ENCODE measurements at regions not wholly inside any gene's neighbourhood (a gene's known extent, or its start where the extent isn't known, plus 50 kb on each side); places are given as distances from the start of the nearest gene placed in this dataset.

DNA sequence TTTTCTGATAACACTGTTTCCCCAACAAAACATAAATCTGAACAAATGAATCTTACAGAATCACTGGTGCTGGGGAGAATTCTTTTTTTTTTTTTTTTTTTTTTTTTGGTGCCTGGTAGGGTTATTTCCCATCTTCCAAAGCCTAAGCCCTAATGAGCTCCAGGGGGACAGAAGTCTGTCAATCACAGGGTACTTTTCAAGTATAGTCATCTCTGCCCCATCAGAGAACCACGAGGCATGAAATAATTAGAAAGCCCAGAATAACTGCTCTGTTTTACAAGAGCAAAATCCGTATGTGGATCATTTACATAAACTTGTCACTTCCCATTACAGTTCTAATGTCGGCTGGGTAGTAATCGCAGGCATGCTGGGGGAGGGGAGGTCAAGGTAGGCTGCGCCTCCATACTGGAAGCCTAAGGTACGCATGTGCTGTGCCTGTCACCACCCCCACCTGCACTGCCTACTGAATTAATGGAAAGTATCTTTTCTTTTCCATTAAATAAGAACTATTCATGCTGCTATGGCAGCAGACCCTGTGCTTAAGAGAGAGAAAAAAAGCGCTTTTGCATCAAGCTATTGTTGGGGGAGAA, 164.7 kb upstream of the LEF1 start:
- H3K9me3 ChIP-seq: no peaks in the 10 kb centered on the region
- H3K4me1 ChIP-seq: peaks cover 0 to 5% of the 10 kb centered on the region in 2 donors
- no peaks in the 10 kb centered on the region for H3K27me3 ChIP-seq
- no peak overlapping the region for H3K27ac ChIP-seq
- DNase-seq (ENCODE audit: low spot score): no peak
- H3K36me3 ChIP-seq: no peaks in the 10 kb centered on the region
- no peak overlapping the region for H3K4me3 ChIP-seq
- TF ChIP-seq, protein P1, sequence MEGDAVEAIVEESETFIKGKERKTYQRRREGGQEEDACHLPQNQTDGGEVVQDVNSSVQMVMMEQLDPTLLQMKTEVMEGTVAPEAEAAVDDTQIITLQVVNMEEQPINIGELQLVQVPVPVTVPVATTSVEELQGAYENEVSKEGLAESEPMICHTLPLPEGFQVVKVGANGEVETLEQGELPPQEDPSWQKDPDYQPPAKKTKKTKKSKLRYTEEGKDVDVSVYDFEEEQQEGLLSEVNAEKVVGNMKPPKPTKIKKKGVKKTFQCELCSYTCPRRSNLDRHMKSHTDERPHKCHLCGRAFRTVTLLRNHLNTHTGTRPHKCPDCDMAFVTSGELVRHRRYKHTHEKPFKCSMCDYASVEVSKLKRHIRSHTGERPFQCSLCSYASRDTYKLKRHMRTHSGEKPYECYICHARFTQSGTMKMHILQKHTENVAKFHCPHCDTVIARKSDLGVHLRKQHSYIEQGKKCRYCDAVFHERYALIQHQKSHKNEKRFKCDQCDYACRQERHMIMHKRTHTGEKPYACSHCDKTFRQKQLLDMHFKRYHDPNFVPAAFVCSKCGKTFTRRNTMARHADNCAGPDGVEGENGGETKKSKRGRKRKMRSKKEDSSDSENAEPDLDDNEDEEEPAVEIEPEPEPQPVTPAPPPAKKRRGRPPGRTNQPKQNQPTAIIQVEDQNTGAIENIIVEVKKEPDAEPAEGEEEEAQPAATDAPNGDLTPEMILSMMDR (IDR thresholded peaks at IDR 0.05): no peak

DNA sequence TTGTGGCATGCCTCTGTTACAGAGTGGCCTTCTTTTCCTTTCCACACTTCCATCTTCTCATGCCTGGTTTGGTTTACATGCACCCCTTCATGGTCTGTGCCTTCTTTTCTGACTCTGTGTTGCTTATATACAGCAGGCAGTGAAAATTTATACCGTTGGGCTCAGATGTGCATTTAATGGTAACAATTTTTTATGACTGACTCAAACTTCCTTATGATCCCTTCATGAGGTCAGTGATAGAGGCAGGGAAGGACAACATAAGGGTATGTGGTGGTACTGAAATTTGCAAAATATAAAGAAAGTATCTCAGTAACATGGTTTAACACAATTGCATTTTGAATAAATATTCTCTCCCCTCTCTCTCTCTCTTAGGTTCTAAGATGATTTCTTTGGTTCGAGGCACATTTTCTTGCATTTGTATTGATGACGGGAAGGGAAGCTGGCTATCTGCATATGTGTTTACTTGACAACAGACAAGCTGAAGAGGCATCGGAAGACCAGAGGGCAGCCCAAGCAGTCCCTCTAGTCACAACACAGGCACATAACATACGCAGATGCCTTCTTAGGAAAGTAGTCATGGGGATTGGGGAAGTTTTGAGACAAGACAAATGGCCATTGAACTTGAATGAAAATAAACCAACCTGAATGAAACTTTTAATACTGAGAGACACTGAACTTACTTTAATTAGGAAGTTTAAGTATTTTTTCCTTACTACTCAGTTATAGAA, 163.3 kb upstream of the LEF1 start:
- TF ChIP-seq, protein P1 (IDR thresholded peaks at IDR 0.05): no peak
- H3K9me3 ChIP-seq: no peaks in the 10 kb centered on the region
- H3K27ac ChIP-seq: no peak overlapping the region
- no peak overlapping the region for H3K4me3 ChIP-seq
- DNase-seq (ENCODE audit: low spot score): no peak
- H3K36me3 ChIP-seq: no peaks in the 10 kb centered on the region
- no peaks in the 10 kb centered on the region for H3K4me1 ChIP-seq
- H3K27me3 ChIP-seq: no peaks in the 10 kb centered on the region

DNA sequence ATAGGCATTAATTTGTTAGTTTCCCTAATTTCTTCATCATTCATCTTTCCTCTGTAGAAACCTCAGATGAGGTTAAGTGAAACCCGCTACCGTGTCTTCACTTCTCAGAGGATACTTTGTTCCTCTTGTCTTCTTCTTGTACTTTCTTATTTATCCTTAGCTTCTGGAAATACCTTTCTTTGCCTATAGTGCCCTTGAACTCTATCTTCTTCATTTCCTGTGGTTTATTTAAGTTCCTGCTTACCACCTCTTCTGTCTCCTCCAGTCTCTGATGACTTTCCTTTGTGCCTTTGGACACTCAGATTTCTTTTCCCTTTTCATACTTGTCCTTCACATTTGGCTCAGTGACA, 159.6 kb upstream of the LEF1 start:
- TF ChIP-seq, protein P1 (IDR thresholded peaks at IDR 0.05): no peak
- Histone ChIP-seq H3K27ac (no peak overlapping the region), H3K27me3 (no peaks in the 10 kb centered on the region), H3K4me1 (no peaks in the 10 kb centered on the region), H3K4me3 (no peak overlapping the region), H3K36me3 (no peaks in the 10 kb centered on the region), H3K9me3 (no peaks in the 10 kb centered on the region)
- no peak for DNase-seq (ENCODE audit: low spot score)

DNA sequence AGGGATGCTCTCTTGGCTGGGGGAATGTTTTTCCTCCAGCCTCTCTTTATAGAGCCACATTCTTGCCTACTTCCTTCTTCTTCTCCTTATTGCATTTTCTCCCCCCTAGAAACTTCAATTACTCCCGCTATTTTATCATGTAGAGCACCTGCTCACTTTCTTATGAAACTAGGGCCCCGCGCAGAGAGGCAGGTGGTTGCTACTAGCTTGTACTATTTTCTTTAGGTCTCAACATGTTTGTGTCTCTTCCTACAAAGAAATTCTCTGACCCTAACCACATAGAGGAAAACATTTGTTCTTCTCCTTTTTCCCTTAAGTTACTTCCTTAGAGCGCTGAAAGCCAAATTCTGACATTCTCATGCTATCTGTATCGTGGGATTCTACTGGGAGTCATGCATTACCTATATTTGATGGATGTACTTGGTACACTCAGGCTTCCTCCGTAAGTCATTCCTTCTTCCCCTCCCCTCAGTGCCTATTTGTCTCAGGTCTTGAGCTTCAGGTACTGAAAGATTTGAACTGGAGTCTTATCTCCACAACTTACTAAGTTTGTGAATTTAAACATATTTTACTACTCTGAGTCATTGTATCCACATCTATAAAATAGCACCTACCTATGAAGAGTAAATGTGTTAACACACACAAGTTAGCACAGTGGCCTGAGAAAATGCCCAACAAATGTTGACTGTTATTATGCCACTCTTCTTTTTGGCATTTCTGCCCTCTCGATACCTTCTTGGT, 159.1 kb upstream of the LEF1 start:
- H3K4me1 ChIP-seq: no peaks in the 10 kb centered on the region
- H3K27ac ChIP-seq: no peak overlapping the region
- H3K4me3 ChIP-seq: no peak overlapping the region
- H3K36me3 ChIP-seq: no peaks in the 10 kb centered on the region
- DNase-seq (ENCODE audit: low spot score): no peak
- no peaks in the 10 kb centered on the region for H3K9me3 ChIP-seq
- H3K27me3 ChIP-seq: no peaks in the 10 kb centered on the region
- TF ChIP-seq, protein P1 (IDR thresholded peaks at IDR 0.05): no peak

DNA sequence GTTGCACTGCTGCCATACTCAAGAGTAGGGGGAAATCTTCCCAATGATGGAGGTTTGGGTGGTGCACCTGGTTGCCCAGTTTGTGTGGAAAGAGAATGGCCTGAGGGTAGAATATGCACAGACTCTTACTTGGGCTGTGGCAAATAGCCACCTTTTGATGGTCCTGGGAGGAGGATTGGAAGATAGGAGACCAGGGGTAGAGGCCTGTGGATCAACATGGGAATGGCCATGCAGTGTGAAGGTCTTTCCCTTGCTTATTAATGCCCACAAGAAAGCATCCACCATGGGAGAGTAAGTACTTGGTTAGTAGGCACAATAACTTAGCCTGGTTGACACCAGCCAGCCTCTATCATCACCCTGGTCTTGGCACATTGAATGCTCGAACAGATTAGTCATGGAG, 156.8 kb upstream of the LEF1 start:
- H3K27me3 ChIP-seq: no peaks in the 10 kb centered on the region
- TF ChIP-seq, protein P1 (IDR thresholded peaks at IDR 0.05): no peak
- peaks cover 0 to 6% of the 10 kb centered on the region in 2 donors for H3K9me3 ChIP-seq
- no peak overlapping the region for H3K27ac ChIP-seq
- no peaks in the 10 kb centered on the region for H3K36me3 ChIP-seq
- DNase-seq (ENCODE audit: low spot score): no peak
- H3K4me3 ChIP-seq: no peak overlapping the region
- no peaks in the 10 kb centered on the region for H3K4me1 ChIP-seq

All from right atrium auricular region (tissue), 2 donors.